ENCODE measurements at regions not wholly inside any gene's neighbourhood (a gene's known extent, or its start where the extent isn't known, plus 50 kb on each side); places are given as distances from the start of the nearest gene placed in this dataset.
A peak's percentile ranks its signal among the peaks of the same experiment; 100 is the strongest.

DNA sequence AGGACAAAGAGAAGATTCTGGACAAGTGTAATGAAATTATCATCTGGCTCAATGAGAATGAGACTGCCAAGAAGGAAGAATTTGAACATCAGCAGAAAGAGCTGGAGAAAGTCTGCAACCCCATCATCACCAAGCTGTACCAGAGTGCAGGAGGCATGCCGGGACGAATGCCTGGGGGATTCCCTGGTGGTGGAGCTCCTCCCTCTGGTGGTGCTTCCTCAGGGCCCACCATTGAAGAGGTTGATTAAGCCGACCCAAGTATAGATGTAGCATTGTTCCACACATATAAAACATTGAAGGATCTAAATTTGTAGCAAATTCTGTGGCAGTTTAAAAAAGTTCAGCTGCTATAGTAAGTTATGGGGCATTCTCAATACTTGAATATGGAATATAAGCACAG is 174.3 kb upstream of the CCND2 start:
- H3K36me3 ChIP-seq (ENCODE audit: insufficient read depth, low read length, poor library complexity, severe bottlenecking): no peaks in the 10 kb centered on the region
- TF ChIP-seq EZH2 (IDR thresholded peaks at IDR 0.05; ENCODE audit: borderline replicate concordance, low read depth, low read length, poor library complexity, severe bottlenecking) (no peak), CTCF (conservative IDR thresholded peaks at IDR 0.05; ENCODE audit: low read depth, low read length) (0 out of 2 replicates have a peak, but pooled peaks have one; percentile 12)
- H3K4me1 ChIP-seq (ENCODE audit: insufficient read depth, low read length, poor library complexity, severe bottlenecking): no peaks in the 10 kb centered on the region
- peaks cover 7% of the 10 kb centered on the region for H3K27me3 ChIP-seq (replicated peaks; ENCODE audit: insufficient read depth, low read depth, low read length, poor library complexity)
- ChIA-PET CTCF (no interaction called here), POLR2A (ENCODE audit: low non-redundant PET) (no interaction called here)
- no TSS peak for BruUV-seq (replicated peaks)
- no peak for DNase-seq (ENCODE audit: low spot score)
- no peaks in the 10 kb centered on the region for H3K9me3 ChIP-seq (ENCODE audit: low read depth, low read length, poor library complexity, severe bottlenecking)
- H3K27ac ChIP-seq (ENCODE audit: low read depth, low read length, poor library complexity, severe bottlenecking): no peak overlapping the region
- no peak overlapping the region for H3K4me3 ChIP-seq (ENCODE audit: low read depth, low read length, poor library complexity, severe bottlenecking)
- intact Hi-C loops (cut with micrococcal nuclease; ENCODE audit: unreplicated experiment): no loop called here

- H3K27ac ChIP-seq (ENCODE audit: low read depth, low read length, poor library complexity, severe bottlenecking): no peak overlapping the region
- POLR2A ChIA-PET (ENCODE audit: low non-redundant PET): no interaction called here
- peaks cover 11% of the 10 kb centered on the region for H3K27me3 ChIP-seq (replicated peaks; ENCODE audit: insufficient read depth, low read depth, low read length, poor library complexity)
- no peaks in the 10 kb centered on the region for H3K4me1 ChIP-seq (ENCODE audit: insufficient read depth, low read length, poor library complexity, severe bottlenecking)
- CTCF ChIA-PET: no interaction called here
- BruUV-seq (replicated peaks): no TSS peak
- peak; percentile 38 for DNase-seq (ENCODE audit: low spot score)
- H3K9me3 ChIP-seq (ENCODE audit: low read depth, low read length, poor library complexity, severe bottlenecking): no peaks in the 10 kb centered on the region
- intact Hi-C loops (cut with micrococcal nuclease; ENCODE audit: unreplicated experiment): no loop called here
- no peaks in the 10 kb centered on the region for H3K36me3 ChIP-seq (ENCODE audit: insufficient read depth, low read length, poor library complexity, severe bottlenecking)
- TF ChIP-seq CTCF (conservative IDR thresholded peaks at IDR 0.05; ENCODE audit: low read depth, low read length): no peak
- no peak for TF ChIP-seq EZH2 (IDR thresholded peaks at IDR 0.05; ENCODE audit: borderline replicate concordance, low read depth, low read length, poor library complexity, severe bottlenecking)
- no peak overlapping the region for H3K4me3 ChIP-seq (ENCODE audit: low read depth, low read length, poor library complexity, severe bottlenecking)
Measured at GRCh38 chr12:4091016-4091743, 182.4 kb upstream of the CCND2 start.

DNA sequence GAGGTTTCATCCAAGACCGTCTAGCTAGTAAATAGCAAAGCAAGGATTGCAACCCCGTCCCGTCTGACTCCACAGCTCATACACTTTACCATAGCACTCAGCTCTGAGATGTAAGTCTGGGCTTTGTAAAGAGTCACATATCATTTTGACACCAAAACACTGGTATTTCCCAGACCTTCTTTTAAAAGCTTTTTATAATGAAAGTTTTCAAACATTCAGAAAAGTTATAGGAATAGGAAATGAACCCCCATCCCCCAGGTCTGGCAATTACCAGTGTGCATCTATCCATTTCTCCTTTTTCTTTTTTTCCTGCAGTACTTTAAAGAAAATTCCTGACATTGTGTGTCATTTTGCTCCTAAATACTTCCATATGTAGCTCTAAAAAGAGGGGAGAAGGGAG is 183.6 kb upstream of the CCND2 start:
- POLR2A ChIA-PET (ENCODE audit: low non-redundant PET): no interaction called here
- H3K9me3 ChIP-seq (ENCODE audit: low read depth, low read length, poor library complexity, severe bottlenecking): no peaks in the 10 kb centered on the region

More for the DNA sequence above, 183.6 kb upstream of the CCND2 start:
- no peaks in the 10 kb centered on the region for H3K4me1 ChIP-seq (ENCODE audit: insufficient read depth, low read length, poor library complexity, severe bottlenecking)
- CTCF ChIA-PET: no interaction called here
- no peaks in the 10 kb centered on the region for H3K36me3 ChIP-seq (ENCODE audit: insufficient read depth, low read length, poor library complexity, severe bottlenecking)
- no peak overlapping the region for H3K27ac ChIP-seq (ENCODE audit: low read depth, low read length, poor library complexity, severe bottlenecking)
- no peak overlapping the region for H3K4me3 ChIP-seq (ENCODE audit: low read depth, low read length, poor library complexity, severe bottlenecking)
- no peak for DNase-seq (ENCODE audit: low spot score)
- no TSS peak for BruUV-seq (replicated peaks)
- TF ChIP-seq CTCF (conservative IDR thresholded peaks at IDR 0.05; ENCODE audit: low read depth, low read length): no peak
- no peak for TF ChIP-seq EZH2 (IDR thresholded peaks at IDR 0.05; ENCODE audit: borderline replicate concordance, low read depth, low read length, poor library complexity, severe bottlenecking)
- peaks cover 11% of the 10 kb centered on the region for H3K27me3 ChIP-seq (replicated peaks; ENCODE audit: insufficient read depth, low read depth, low read length, poor library complexity)
- intact Hi-C loops (cut with micrococcal nuclease; ENCODE audit: unreplicated experiment): no loop called here

Measured in A673 (cell line).